ENCODE measurements at regions not wholly inside any gene's neighbourhood (a gene's known extent, or its start where the extent isn't known, plus 50 kb on each side); places are given as distances from the start of the nearest gene placed in this dataset.

DNA sequence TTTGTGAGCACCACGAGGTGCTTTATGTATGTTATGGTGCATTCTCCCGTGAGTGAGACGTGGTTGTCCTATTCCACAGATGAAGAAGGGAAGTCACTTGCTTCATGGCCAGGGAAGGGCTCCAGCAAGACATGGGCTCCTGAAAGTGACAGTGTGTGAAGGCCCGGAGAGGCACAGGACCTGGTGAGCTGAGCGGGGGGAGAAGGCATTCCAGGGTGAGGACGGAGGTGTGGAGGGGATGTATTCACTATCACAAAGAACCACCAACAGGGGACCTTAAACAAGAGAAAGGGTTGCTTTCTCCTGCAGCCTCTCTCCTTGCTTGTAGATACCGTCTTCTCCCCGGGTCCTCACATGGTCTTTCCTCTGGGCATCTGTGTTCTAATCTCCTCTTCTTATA is 139.1 kb downstream of the FBLN2 start:
- H3K36me3 ChIP-seq = no peaks in the 10 kb centered on the region
- H3K27ac ChIP-seq = no peak overlapping the region
- WGBS, 2 donors = 76 to 77% methylated on average over 8 of the region's 8 CpGs
- TF ChIP-seq POLR2A (IDR thresholded peaks at IDR 0.05) = no peak
- TF ChIP-seq CTCF (IDR thresholded peaks at IDR 0.05) = no peak
- intact Hi-C loops (cut with DNase I) = no loop called here
- no peak overlapping the region for H3K4me3 ChIP-seq
- H3K9me3 ChIP-seq = no peaks in the 10 kb centered on the region
- peaks cover 0 to 58% (median 0%) of the 10 kb centered on the region in 4 donors for H3K27me3 ChIP-seq
- DNase-seq = no peak
- H3K4me1 ChIP-seq = no peaks in the 10 kb centered on the region
